GM12872 (cell line): ENCODE measurements at regions not wholly inside any gene's neighbourhood (a gene's known extent, or its start where the extent isn't known, plus 50 kb on each side); places are given as distances from the start of the nearest gene placed in this dataset.

ENCODE experiments used
- TF ChIP-seq, protein P1 (sequence below): IDR thresholded peaks from 3 replicates; pipeline ENCODE4 v1.5.1; 2011; ENCODE audit warnings: low read depth, mild to moderate bottlenecking, low read length, moderate library complexity; ENCODE audit not compliant: insufficient read depth

DNA sequence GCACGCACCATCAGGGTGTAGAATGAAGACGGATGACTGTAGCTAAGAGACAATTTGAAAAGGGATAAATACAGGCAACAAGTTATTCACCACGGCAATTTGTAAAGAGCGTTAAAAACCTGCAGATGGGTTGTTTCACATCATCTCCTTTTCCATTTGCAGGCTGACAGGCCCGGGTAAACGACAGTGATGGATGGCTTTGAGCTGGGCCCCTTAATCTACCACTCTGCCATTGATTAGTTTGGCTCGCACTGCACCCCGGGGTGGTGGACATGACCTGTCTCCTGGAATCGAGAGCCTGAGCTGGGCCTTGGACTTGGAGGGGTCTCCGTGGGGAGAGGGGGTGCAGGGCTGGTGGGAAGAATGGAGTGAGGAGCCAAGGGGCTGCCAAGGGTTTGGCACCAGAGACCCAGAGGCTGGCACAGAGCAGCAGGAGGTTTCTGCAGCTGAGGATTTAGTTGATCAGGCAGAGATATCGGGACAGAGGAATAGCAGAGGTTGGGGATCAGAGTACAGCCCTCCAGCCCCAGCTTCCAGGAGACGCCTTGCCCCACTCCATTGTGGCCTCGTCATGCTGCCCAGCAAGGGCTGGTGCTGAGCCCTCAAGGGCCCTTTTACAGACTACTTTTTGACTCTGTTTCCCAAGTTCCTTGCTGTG is 110.6 kb upstream of the NECTIN1 start:
- TF ChIP-seq, protein P1, sequence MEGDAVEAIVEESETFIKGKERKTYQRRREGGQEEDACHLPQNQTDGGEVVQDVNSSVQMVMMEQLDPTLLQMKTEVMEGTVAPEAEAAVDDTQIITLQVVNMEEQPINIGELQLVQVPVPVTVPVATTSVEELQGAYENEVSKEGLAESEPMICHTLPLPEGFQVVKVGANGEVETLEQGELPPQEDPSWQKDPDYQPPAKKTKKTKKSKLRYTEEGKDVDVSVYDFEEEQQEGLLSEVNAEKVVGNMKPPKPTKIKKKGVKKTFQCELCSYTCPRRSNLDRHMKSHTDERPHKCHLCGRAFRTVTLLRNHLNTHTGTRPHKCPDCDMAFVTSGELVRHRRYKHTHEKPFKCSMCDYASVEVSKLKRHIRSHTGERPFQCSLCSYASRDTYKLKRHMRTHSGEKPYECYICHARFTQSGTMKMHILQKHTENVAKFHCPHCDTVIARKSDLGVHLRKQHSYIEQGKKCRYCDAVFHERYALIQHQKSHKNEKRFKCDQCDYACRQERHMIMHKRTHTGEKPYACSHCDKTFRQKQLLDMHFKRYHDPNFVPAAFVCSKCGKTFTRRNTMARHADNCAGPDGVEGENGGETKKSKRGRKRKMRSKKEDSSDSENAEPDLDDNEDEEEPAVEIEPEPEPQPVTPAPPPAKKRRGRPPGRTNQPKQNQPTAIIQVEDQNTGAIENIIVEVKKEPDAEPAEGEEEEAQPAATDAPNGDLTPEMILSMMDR = no peak

DNA sequence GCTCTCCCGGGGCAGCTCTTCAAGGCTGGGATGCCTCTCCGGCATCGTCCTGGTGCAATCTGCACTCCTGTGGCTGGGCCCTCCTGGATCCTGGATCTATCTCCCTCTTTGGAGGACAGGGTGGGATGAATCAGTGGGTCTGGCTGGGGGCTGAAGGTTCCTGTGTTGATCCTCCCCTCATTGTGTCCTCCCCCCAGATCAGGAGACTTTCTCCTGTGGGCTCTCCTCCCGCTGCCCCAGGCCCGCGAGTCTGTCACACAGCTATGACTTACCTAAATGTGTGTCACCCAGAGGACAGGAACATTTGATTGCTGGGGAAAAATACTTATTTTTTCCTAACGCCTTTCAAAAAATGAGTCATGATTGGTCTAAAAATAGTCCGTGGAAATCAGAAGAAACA is 106.8 kb upstream of the NECTIN1 start:
- TF ChIP-seq, protein P1 = no peak

DNA sequence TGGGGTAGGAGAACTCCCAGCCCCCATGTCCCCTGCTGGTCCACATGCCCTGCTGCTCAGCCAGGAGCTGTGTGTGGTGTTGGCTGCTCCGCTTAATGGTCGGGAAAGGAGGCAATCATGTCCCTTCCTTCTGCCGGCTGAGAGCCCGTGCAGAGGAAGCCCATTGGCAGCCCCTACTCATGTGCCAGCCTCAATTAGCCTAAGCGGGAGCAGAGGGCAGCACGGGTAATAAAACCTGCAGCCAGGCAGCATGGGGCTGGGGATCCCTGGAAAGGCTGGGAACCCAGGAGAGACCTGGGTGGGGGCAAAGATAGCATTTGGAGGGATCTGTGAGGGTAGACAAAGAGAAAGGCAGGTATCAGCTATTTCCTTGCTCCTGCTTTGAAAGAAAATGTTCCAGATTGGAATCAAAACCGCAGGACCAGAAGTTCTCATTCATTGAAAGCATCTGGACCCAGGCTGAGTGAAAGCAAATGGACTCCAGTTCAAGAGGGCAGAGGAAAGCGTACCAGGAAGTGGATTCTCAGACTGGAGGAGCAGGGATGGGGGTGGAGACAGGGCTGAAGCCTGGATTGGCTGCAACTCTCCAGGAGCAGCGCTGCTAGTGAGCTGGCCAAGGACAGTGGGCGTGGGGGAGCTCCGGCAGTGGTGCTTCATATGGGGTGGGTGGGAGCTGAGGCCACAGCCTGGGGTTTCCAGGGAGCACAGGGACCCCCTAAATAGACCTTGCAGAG is 103.4 kb upstream of the NECTIN1 start:
- TF ChIP-seq, protein P1 = no peak

DNA sequence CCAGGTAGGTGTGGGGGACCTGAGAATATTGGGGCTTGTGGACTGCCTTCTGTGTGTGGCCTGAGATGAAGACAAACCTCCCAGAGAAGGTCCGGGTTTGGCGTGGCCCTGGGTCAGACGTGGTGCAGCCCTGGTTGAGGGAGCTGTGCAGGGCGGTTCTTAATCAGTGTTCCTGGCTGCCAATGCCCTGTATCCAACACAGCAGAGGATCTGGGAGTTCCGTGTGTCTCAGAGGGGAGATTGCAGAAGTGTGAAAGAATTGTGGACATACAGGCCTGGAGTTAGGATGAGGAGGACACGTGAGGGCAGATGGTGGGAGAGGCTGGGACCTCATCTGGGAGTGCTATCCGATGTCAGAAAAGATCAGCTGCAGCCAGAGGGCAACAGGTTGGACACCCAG is 102.0 kb upstream of the NECTIN1 start:
- TF ChIP-seq, protein P1 = no peak

DNA sequence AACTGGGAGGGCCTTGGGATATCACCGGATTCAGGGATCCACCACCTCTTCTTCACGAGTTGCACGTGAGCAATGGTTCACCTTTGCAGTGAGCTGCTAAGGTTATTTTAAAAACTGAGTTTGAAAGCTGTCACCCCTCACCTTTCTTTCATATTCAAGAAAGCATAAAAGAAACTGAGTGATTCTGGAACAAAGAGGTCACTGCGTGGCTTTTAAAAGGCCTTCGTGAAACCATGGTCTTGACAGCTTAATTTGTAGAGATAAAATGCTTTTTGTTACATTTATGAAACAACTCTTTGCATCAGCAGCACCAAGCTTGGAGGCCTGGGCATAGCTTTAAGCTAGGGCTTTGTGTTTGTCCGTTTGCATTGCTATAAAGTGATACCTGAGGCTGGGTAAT is 101.4 kb upstream of the NECTIN1 start:
- TF ChIP-seq, protein P1 = no peak

DNA sequence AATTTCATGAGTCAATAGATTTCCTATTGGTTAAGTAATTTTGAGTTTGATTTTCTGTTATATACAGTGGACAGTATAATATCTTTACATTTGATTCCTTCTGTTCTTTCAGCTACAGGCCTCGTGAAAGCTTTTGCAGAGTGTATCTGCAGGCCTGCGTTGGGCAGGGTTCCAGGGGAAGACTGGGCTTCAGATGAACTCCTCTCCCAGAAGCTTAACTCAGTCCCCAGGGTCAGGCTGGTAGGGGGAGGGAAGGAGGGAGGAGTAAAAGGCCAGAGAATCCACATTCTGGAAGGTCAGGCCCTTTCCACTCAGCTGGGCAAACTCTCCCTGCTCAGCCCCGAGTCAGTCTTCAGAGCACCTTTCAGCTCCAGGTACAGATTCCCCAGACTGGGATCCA is 100.4 kb upstream of the NECTIN1 start:
- TF ChIP-seq, protein P1 = no peak

DNA sequence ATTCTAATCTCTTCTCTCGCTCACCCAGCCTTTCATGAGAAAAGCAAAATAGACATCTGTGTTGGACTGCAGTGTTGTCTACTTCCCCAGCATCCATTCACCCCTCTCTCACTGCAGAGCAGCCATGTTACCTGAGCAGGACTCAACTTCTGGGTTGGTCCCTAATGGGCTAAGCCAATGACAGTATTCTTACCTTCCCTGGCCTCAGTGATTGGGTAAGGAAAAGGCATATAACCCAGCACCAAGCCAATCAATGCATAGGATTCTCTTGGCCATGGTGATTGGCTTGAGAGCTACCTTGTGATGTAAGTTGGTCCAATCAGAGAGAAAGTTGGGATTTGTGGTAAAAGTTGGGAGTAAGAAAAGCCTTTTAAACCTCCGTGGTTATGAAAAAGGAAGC is 99.8 kb upstream of the NECTIN1 start:
- TF ChIP-seq, protein P1 = no peak
